ENCODE measurements at regions not wholly inside any gene's neighbourhood (a gene's known extent, or its start where the extent isn't known, plus 50 kb on each side); places are given as distances from the start of the nearest gene placed in this dataset. TPM values are rescaled to one million over a fixed set of nuclear protein-coding genes. Genes with fewer than 3 reads are reported as not detected.

DNA sequence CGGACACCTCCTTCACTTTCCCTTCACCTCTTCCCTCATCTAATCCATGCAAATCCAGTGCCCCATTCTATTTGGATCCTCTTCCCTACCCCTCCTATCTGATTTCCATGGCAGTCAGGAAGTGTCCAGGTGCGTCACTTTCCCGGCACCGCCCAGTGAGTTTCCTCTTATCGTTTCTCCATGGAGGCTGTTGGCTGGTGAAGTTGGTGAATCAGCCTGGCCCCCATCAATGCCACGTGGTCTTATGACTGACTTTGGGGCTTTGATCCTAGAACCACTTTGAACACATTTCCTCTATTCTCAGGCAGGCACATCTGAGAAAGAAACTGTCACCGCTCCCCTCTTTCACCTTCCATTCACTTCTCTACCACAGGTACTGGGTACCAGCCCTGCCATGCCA, 137.8 kb downstream of the CEP135 start:
- intact Hi-C loops (cut with DNase I; ENCODE audit: low total_unique reads), result no loop called here
- no peaks in the 10 kb centered on the region for H3K36me3 ChIP-seq
- H3K4me3 ChIP-seq, result no peak overlapping the region
- H3K27ac ChIP-seq, result no peak overlapping the region
- DNase-seq, result no peak
- no peaks in the 10 kb centered on the region for H3K27me3 ChIP-seq
- H3K9me3 ChIP-seq, result no peaks in the 10 kb centered on the region
- no peak for TF ChIP-seq POLR2A (IDR thresholded peaks at IDR 0.05)
- TF ChIP-seq, protein P1, sequence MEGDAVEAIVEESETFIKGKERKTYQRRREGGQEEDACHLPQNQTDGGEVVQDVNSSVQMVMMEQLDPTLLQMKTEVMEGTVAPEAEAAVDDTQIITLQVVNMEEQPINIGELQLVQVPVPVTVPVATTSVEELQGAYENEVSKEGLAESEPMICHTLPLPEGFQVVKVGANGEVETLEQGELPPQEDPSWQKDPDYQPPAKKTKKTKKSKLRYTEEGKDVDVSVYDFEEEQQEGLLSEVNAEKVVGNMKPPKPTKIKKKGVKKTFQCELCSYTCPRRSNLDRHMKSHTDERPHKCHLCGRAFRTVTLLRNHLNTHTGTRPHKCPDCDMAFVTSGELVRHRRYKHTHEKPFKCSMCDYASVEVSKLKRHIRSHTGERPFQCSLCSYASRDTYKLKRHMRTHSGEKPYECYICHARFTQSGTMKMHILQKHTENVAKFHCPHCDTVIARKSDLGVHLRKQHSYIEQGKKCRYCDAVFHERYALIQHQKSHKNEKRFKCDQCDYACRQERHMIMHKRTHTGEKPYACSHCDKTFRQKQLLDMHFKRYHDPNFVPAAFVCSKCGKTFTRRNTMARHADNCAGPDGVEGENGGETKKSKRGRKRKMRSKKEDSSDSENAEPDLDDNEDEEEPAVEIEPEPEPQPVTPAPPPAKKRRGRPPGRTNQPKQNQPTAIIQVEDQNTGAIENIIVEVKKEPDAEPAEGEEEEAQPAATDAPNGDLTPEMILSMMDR (IDR thresholded peaks at IDR 0.05), result no peak
- no peaks in the 10 kb centered on the region for H3K4me1 ChIP-seq

DNA sequence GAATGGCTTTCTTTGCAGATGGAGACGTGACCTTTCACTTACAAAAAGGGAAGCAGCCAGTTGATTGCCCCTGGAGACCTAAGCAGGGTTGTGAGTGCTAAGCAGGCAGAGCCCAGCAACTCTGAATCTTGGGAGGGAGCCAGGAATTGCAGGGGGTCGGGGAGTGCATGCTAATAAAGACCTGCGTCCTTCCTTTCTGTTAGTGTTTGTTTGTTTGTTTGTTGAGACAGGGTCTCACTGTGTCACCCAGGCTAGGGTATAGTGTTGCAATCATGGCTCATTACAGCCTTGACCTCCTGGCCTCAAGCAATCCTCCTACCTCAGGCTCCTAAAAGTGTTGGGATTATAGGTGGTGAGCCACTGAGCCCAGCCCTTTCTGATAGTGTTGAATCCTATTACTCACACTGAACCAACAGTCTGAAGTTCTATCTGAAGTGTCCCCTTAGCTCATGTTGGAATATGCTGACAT, 137.4 kb downstream of the CEP135 start:
- Histone ChIP-seq H3K4me3 (no peak overlapping the region), H3K9me3 (no peaks in the 10 kb centered on the region), H3K36me3 (no peaks in the 10 kb centered on the region), H3K27me3 (no peaks in the 10 kb centered on the region), H3K4me1 (no peaks in the 10 kb centered on the region), H3K27ac (no peak overlapping the region)
- no peak for DNase-seq
- intact Hi-C loops (cut with DNase I; ENCODE audit: low total_unique reads), result no loop called here
- TF ChIP-seq, protein P1 (IDR thresholded peaks at IDR 0.05), result no peak
- no peak for TF ChIP-seq POLR2A (IDR thresholded peaks at IDR 0.05)

DNA sequence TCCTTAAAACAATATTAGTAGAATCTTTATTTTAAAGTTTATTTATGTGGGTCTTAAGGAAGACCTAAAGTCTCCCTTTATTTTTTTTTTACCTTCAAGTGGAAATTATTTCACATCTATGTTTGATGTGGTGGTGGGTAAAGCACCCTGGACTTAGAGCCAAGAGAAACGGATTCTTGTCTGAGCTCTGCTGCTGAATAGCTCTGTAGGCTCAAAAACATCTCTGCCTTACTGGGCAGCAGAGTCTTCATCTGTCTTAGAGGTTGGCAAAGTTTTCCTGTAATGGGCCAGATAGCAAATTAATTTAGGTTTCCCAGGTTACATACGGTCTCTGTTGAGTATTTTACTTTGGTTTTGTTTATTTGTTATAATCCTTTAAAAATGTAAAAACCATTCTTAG, 136.5 kb downstream of the CEP135 start:
- H3K27ac ChIP-seq, result no peak overlapping the region
- no peak for TF ChIP-seq POLR2A (IDR thresholded peaks at IDR 0.05)
- TF ChIP-seq, protein P1 (IDR thresholded peaks at IDR 0.05), result no peak
- H3K27me3 ChIP-seq, result no peaks in the 10 kb centered on the region
- no peaks in the 10 kb centered on the region for H3K36me3 ChIP-seq
- intact Hi-C loops (cut with DNase I; ENCODE audit: low total_unique reads), result no loop called here
- H3K4me1 ChIP-seq, result no peaks in the 10 kb centered on the region
- H3K4me3 ChIP-seq, result no peak overlapping the region
- no peaks in the 10 kb centered on the region for H3K9me3 ChIP-seq
- no peak for DNase-seq

DNA sequence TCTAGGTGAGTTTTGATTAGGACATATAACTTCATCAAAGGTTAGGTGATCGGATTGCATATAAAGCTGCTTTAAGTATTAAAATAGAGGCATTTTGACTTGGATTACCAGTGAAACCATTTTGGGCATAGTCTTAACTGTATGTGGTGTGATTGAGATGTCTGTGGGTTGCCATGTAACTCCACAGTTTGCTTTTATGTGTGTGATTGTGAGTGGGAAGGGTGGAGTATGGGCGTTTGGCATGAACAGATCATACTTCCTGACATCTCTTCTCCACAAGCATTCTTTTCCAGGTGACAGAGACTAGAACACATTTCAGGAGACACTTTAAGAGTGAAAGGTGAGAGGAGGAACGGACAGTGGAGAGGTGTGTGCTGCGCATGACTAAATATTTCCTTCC, 136.1 kb downstream of the CEP135 start:
- TF ChIP-seq POLR2A (IDR thresholded peaks at IDR 0.05), result no peak
- TF ChIP-seq, protein P1 (IDR thresholded peaks at IDR 0.05), result no peak
- Histone ChIP-seq H3K4me1 (no peaks in the 10 kb centered on the region), H3K27ac (no peak overlapping the region), H3K9me3 (no peaks in the 10 kb centered on the region), H3K4me3 (no peak overlapping the region), H3K27me3 (no peaks in the 10 kb centered on the region), H3K36me3 (no peaks in the 10 kb centered on the region)
- DNase-seq, result no peak
- intact Hi-C loops (cut with DNase I; ENCODE audit: low total_unique reads), result no loop called here

Small RNA genes lying in the stretch of these regions (small RNA-seq; reads per million reads assigned to genes)
- gene RNA5SP161, result not detected

Data from uterus (tissue), 3 donors.